GM18511 (cell line): ENCODE measurements at regions not wholly inside any gene's neighbourhood (a gene's known extent, or its start where the extent isn't known, plus 50 kb on each side); places are given as distances from the start of the nearest gene placed in this dataset.
A peak's percentile ranks its signal among the peaks of the same experiment; 100 is the strongest.
"Not testable (repeated sequence)": the region's sequence is repeated elsewhere in the genome, so short reads cannot be mapped to it uniquely, and the experiment has no call there.

Experiments used
- ATAC-seq: cut with Tn5 transposase; IDR thresholded peaks from one replicate; pipeline ENCODE4 v1.9.1; 2021; ENCODE audit warnings: mild to moderate bottlenecking, moderate library complexity; ENCODE audit not compliant: unreplicated experiment

DNA sequence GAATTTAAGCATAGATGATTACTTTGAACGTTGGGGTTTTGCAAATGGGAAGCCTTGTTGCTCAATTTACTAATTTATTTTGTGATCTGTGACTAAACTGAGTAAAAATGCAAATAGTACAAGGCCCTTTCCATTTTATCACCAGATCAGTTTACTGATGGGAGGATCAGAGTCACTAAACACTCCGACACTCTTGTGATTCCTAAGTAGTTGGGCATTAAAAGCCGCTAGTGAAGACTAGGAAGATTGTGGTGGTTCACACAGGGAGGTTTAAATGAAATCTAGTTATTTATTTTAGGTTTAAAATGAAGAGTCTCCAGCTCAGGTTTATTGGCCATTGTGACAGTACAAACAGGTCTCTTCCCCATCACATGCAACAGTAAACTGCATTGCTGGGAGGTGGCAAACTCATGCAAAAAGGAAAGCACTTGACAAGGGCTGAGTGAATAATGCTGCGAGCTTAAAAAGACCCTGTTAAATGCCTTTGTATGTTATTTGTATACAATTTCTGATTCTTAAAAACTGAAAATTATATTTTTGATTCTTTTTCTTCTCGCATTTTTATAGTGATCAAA lies 394.8 kb upstream of the FANCL start:
- no peak for ATAC-seq

DNA sequence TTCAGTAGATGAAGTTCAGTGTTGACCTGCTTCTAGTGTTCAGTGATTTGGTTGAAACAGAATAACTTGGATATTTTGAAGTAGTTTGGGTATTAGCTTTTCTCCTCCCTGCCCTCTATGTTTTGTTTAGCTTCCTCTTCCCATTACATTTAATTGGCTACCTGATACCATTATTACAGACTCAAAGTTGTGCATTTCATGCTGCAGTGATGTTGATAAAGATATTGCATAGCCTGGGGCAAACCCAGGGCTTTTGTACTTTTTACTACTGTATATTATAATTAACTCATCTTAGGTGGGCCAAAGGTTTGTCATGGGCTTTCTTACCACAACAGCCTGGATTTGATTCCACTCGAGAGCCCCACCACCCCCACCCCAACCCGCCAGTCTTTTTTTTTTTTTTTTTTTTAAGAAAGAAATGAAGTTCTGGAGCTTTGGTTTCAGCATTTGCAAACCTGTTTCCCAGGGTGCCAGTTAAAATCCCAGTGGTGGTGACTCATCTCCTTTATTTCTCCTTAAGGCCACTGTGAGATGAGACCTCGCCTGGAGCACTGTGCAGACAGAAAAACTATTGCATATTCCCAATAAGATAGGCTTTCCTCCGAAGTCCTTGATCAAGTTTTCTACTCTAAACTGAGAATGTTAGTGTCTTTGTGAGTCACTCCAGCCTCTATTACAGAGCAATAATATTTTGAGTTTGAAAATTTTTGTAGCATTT lies 393.7 kb upstream of the FANCL start:
- no peak for ATAC-seq

DNA sequence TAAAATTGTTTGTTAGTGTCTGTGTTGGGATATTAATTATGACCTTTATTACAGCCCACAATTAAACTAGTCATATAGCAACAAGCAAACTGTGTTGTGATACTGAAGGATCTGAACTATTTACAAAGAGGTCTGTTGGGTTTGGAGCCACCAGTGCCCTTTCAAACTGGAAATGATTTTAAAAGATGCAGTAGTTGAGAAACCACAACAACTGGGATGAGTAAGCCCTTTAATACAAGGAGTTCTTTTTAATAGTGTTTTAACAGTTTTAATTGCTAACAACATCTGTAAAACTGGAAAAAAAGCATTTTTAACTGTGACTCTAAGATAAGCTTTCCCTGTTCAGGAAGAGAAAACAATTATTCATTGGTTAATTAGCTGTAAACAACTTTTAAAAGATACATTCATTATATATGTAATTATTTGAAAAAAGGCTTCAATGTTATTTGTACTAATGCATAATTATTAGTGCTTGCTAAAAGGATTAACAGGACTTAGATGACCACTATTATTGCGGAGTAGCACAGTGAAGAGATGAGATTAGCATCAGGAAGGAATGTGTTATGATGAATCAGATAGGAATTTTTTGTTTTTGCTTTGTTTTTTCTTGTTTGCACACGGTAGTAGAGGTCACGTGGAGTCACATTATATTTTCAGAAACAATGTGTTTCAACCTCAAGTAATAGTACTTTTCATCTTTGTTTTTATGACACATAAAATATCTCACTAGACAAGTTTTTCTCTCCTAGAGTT lies 392.7 kb upstream of the FANCL start:
- ATAC-seq, result no peak

DNA sequence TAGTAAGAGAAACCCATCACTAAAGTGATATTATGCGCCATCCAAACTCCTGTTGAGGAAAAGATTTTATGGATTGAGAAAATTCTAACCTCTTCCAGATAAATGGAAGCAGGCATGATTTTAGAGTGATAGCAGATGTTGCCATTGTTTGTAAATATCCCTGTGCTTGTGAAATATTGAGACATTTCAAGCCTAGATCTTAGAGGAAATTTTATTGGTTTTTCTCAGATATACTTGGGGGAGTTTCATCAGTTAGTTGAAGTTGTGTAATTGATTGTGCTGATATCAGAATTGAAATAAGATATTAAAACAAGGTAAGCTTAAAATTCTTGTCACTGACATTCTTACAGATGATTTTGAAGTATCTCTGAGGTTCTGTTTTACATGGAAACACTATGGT lies 390.9 kb upstream of the FANCL start:
- no peak for ATAC-seq

DNA sequence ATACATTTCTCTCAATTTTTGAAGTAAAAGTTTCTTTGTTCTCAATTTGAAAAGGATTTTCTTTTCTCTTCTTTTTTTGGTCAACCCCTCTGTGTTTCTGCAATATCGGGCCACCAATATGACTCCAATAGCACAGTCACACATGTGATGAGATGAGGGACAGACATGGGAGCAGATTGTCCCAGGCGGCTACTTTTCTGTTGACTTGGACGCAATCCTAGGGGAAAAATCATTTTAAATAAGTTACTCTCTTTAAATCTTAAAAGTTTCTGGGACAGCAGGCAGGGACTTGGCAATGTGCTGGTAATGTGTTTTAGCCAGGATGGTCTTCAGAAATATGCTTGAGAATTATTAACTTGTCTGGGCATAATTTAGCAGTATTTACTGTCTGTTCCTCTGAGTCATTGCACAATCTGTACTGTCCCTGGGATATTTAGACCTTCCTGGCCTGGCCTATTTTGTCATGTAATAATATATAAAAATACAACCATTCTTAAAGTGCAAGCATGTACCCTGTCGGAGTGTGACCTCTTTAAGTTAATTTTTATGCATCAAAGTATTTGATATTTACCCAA lies 388.5 kb upstream of the FANCL start:
- ATAC-seq, result no peak

DNA sequence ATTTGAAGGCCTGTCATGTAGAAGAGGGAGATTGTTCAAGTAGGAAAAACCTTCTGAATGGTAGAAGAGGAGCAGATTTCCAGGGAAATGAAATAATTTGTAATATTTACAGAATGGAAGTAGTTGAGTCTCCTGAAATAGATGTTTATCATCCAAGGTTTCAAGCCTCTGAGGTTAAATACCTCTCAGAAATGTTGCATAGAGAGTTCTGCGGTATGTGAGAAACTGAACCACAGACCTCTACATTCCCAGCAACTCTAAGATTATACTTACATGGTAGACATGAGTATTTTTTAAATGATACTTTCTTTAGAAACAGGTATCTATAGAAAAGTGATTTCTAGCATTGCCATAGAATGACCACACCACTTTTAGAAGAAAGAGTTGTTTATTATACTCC lies 379.8 kb upstream of the FANCL start:
- ATAC-seq, result no peak

DNA sequence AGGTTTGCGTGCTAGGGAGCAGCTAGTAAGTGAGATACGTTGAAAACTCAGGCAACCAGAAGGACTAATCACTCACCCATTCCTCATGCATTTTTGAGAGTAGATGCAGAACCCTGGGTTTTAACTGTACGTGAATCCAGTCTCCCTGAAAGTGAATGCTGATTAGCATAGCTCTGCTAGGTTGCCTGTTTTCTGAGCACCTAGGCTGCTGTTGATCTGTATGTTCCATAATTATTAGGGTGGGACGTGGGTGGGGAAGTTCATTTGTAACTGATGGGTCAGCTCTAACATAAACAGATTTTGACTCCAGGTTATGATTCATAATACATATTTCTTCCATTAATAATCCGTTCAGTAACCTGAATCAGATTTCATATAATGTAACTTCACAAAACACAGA lies 379.0 kb upstream of the FANCL start:
- ATAC-seq, result no peak

DNA sequence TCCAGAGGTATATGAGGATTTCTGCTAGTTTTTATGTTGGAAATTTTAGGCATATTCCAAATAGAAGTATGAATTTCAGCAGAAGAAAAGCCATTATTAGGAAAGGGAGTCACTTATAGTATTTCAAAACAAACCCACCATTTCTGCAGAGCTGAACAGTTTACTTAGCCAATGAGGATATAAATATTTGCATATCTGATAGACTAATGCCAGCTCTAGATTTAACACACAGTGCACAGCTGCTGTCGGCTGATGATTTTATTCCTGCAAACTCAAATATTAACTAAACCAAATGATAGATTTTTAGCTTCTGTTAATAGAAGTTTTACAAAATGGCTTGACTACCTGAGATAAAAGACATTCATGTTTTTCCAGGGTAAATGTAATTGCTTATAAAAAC lies 375.8 kb upstream of the FANCL start:
- ATAC-seq, result no peak

DNA sequence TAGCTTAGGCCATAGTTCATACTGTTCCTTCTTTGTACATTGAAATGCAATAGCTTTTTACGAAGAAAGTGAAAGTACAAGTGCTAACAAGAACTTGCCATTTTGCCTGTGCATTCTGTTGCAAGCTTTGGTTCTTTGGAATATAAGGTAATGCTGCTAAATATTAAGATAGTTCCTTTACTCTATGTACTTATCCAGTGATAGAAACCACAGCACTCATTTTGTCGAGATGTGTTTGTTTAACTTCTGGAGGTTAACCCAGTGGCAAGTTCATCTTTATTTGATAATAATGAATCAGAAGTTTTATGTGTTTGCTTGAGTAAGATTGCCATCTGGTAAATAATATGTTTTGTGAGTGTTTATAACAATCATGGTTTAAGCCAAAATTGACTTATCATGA lies 373.1 kb upstream of the FANCL start:
- ATAC-seq, result no peak

DNA sequence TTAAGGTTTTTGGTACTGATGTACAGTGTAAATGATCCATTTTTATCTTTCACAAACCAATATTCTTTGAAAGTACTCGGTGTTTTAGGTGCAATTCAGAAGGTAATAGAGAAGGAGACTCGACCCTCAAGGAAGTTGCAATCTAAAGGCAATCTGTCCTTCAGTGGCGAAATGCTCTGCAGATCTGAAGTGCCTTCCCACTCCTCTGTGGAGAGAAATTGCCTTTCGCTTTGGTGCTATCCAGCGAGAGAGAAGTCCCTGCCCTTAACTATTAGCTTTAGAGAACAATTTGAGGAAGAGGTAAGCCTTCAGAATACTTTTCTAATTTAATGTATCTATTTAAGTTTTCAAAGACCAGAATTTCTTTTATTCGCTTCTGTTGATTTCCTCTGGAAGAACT lies 371.8 kb upstream of the FANCL start:
- ATAC-seq, result no peak

DNA sequence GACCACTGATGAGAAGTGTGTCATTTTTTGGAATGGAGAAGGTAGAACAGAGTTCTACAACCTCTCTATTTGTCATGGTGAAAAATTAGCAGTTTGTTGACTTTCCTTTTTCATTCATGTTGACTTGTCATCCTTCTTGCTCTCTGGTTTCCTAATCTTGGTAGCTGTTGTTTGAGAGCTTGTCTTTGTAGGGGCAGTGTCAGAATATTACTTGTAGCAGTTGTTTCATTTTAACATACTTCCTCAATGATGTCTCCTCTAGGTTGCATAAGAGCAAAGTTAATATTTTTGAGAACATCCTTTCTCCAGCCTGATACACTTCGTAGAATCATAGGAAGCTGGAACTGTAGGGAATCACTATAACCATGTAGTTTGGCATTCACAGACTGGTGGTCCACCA lies 368.2 kb upstream of the FANCL start:
- ATAC-seq, result no peak

DNA sequence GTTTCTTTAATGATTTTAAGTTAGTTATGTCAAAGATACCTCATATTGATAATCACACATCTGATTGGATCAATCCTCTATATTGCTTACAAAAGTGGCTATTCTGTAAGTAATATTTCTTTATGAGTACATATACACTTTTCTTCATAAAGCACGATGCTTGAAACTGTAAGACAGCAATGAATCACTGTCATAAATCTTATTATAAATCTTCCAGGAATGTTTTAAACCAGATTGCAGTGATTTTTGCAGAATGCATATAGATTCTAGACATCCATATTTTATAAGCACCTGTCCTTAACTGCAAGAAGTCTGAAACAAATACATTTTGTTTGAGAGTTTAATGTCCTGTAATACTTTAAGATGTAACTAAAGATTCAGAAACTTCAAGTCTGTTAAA lies 367.0 kb upstream of the FANCL start:
- ATAC-seq, result no peak

DNA sequence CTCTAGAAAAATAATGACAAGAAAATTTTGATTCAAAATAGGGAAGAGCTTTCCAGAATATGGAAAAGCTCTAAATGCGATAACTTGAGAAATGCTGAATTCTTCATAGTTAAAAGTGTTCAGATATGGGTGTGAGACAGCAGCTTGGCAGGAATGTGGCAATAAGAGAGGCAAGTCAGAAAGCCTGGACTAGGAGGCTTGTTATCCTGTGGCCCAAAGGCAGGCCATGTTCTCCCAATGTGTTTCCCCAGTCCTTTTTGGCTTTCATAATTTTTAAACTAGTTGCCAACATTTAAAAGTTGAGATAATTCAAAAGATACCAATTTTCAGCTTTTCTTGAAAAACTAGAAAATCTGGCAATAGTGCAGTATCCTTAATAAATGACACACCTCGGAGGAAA lies 366.3 kb upstream of the FANCL start:
- ATAC-seq, result no peak

DNA sequence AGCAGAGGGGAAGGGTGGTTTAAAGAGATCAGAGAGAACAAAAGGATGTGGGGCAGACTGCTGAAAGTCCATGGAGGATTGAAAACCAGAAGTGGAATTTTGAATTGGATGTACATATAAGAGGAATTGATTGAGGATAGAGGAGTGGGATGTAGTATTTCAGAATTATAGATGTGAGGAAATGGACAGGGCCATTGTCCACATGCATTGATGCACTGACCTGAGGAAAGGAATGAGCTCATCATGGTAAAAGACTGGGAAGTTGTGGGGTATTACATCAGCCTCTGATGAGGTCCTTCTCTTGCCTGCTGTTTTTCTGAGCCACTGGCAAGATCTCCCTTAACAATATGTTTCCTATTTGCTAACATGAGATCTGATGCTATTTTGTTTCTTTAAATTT lies 365.7 kb upstream of the FANCL start:
- no peak for ATAC-seq

DNA sequence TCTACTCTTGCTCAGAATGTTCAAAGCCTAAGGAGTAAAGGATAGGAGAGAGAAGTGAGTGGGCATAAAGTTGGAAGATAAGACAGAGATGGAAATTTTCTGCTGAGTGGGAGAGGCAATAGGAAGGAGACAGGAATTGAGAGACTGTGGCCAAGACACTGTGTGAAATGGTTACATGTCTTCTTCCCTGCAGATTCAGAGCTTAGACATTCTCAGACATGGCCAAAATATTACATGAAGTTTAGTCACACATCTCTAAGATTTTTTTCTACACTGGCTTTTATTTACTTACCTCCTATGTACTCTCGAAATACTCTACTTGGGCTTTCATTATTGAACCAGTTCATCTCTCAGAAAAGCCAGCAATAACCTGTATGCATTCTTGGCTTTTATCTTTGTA lies 363.0 kb upstream of the FANCL start:
- no peak for ATAC-seq

DNA sequence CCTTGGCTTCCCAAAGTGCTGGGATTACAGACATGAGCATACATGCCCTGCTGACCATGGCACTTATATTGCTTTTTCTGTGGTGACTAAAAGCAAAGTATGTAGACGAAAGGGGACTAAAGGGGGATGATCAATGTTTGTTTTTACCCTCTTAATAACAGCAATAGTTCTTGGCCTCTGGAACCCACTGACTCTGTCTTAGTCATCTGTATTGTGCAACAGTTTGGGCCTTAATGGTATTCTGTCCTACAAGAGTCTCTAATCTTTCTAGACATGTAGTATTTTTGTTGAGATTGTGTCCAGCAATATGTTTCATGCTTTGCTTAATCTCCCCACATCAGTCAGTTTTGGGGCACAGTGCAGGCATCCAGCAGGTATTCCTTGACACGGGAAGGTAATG lies 359.9 kb upstream of the FANCL start:
- no peak for ATAC-seq

DNA sequence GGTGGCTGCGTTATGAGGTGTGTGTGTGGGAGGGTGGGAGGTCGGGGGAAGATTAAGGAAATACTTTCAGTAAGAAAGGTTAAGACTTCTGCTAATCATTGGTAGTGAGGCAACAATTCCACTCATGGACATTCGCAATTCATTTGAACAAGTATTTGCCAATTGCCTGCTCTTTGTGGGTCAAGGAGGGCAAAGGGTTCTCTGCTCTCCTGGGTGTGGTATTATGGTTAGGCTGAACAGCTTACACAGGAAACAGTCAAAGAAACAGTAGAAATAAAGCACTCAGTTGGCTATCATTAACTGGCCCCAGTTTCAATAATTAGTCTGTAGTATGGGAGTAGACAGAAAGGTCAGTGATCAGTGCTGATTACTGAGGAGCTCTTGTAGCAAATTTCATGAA lies 357.0 kb upstream of the FANCL start:
- ATAC-seq, result no peak

DNA sequence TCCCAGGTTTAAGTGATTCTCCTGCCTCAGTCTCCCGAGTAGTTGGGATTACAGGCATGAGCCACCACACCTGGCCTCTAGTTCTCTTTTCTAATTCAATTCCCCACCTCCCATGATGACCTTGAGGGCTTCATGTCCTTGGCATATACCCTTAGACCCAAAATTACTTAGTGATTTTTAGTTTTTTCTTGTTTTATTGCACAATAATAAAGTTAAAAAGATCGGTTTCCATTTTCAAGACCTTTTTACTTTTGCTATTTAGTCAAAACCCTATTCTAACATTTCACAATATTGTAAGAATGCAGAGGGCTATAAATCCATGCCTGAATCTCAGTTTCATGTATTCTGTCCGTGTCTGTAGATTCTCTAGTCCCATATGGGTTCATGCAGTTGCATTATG lies 354.6 kb upstream of the FANCL start:
- no peak for ATAC-seq

DNA sequence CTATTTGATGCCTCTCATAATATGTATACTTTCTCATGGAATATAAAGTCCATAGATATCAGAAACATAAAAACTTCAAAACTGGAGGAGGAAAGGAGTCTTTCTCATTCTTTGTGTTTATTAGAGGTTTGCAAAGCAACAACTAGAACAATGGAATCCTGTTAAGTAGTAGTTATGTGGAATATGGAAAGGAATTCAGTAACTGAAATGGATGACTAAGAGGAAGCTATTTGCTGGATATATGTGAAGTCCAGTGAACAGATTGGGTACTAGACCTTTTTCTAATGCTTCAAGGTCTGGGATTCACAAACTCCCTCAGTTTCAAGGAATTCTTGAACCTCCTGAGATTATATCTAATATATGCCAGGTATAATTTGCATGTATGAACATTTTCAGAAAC lies 353.6 kb upstream of the FANCL start:
- ATAC-seq, result no peak

DNA sequence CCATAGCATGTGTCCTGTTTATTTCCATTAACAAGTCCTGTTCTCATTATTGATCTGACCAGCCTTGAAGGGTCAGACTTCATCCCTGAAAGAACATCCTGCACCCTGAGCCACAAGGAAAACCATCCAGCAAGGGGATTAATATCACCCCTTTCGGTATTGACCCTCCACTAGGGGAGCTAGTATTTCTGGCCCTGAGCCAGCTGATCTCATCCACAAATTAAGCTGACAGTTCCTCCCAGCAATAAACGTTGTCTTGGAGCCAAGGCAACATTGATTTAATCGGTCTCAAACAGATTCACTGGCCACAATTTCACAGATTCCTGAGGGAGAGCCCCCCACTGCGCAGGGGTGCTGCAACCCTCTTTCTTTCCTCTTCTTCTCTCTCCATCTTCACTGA lies 353.1 kb upstream of the FANCL start:
- ATAC-seq, result peak; percentile 56

DNA sequence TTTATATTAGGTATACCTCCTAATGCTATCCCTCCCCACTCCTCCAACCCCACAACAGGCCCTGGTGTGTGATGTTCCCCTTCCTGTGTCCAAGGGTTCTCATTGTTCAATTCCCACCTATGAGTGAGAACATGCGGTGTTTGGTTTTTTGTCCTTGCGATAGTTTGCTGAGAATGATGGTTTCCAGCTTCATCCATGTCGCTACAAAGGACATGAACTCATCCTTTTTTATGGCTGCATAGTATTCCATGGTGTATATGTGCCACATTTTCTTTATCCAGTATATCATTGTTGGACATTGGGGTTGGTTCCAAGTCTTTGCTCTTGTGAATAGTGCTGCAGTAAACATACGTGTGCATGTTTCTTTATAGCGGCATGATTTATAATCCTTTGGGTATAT lies 345.1 kb upstream of the FANCL start:
- ATAC-seq, result not testable (repeated sequence)

DNA sequence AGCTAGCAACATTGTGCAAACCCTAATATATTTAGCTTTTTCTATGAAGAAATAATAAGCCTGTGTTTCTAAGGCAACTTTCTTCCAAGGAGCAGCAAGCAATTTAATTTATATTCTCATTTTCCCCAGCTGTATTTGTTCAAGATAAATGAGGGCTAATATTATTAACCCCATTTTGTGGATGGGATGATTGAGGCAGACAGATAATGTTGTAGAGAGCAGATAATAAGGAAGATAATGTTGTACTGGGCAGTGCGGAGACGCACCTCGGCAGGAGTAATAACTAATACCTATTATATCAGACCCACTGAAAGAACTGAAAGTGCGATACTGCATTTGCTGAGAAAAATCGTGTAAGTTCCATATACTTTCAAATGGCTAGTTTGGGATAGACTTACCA lies 344.1 kb upstream of the FANCL start:
- ATAC-seq, result no peak
